Peyer's patch (tissue), 4 donors: ENCODE measurements at regions not wholly inside any gene's neighbourhood (a gene's known extent, or its start where the extent isn't known, plus 50 kb on each side); places are given as distances from the start of the nearest gene placed in this dataset.

ENCODE experiments used
- DNase-seq, 3 donors: peaks; one replicate each; pipeline ENCODE4 v3.0.0-alpha.2; 2017 to 2019
- H3K27ac ChIP-seq, 4 donors: fragments of 200-600 bp; sonication (generic); one replicate each; pipeline ENCODE4 v1.5.1; 2016 to 2019
- H3K27me3 ChIP-seq, 2 donors: fragments of 200-600 bp; sonication (generic); one replicate each; pipeline ENCODE4 v1.5.1; 2019
- H3K36me3 ChIP-seq, 3 donors: fragments of 200-600 bp; sonication (generic); one replicate each; pipeline ENCODE4 v1.5.1; 2016 to 2019
- H3K4me1 ChIP-seq, 4 donors: fragments of 200-600 bp; sonication (generic); one replicate each; pipeline ENCODE4 v1.5.1; 2016 to 2019
- H3K4me3 ChIP-seq, 4 donors: fragments of 200-600 bp; sonication (generic); 1 replicate in 3 of 4; 2 replicates in 1 of 4; pipeline ENCODE4 v1.5.1; 2016 to 2019; ENCODE audit warnings: mild to moderate bottlenecking in 1 of 4
- H3K9me3 ChIP-seq, 4 donors: fragments of 200-600 bp; sonication (generic); one replicate each; pipeline ENCODE4 v1.5.1; 2016 to 2019; ENCODE audit warnings: mild to moderate bottlenecking in 1 of 4
- CTCF ChIP-seq, 6 experiments: fragments of 450-650 bp in 4 of 6; fragments of 200-600 bp in 2 of 6; sonication (generic) in 1 of 6; IDR thresholded peaks; one replicate each; pipeline ENCODE4 v1.5.1; 2017 to 2019; ENCODE audit warnings: antibody characterized with exemption in 6 of 6, mild to moderate bottlenecking in 3 of 6, moderate library complexity in 1 of 6
- POLR2A ChIP-seq, 2 donors: fragments of 450-650 bp; IDR thresholded peaks; one replicate each; pipeline ENCODE4 v1.5.1; 2017; ENCODE audit warnings: antibody characterized with exemption in 2 of 2, mild to moderate bottlenecking in 2 of 2, moderate library complexity in 2 of 2

DNA sequence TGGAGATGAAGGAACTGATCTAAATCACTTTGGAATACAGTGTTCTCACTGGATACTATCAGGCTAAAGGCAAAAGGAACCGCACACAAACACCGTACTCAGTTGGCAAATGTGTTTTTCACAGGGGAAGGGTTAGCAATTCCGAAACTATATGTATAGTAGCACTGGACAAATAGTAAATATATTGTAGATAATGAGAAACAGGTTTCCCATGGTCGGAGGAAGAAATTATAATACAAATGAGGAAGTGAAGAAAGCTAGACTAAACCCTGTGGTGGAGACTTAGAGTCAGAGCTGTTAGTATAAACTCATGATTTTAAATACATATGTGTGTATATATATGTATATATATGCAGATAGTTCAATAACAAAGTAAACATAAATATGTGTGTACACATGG, 414.1 kb upstream of the SALL1 start:
- no peak for DNase-seq
- Histone ChIP-seq H3K4me3 (no peak overlapping the region), H3K36me3 (no peaks in the 10 kb centered on the region), H3K4me1 (no peaks in the 10 kb centered on the region), H3K27ac (no peak overlapping the region), H3K27me3 (no peaks in the 10 kb centered on the region), H3K9me3 (no peaks in the 10 kb centered on the region)
- TF ChIP-seq CTCF (IDR thresholded peaks at IDR 0.05) (no peak), POLR2A (IDR thresholded peaks at IDR 0.05) (no peak)

GRCh38 chr16:51562891-51563290, 411.8 kb upstream of the SALL1 start:
- no peaks in the 10 kb centered on the region for H3K36me3 ChIP-seq
- no peak overlapping the region for H3K4me3 ChIP-seq
- H3K27me3 ChIP-seq: no peaks in the 10 kb centered on the region
- no peaks in the 10 kb centered on the region for H3K9me3 ChIP-seq
- H3K4me1 ChIP-seq: no peaks in the 10 kb centered on the region
- TF ChIP-seq POLR2A (IDR thresholded peaks at IDR 0.05) (no peak), CTCF (IDR thresholded peaks at IDR 0.05) (no peak)
- H3K27ac ChIP-seq: no peak overlapping the region
- DNase-seq: no peak

- Histone ChIP-seq H3K9me3 (no peaks in the 10 kb centered on the region), H3K27me3 (no peaks in the 10 kb centered on the region), H3K27ac (no peak overlapping the region), H3K4me3 (no peak overlapping the region), H3K36me3 (no peaks in the 10 kb centered on the region), H3K4me1 (no peaks in the 10 kb centered on the region)
- DNase-seq: no peak
- TF ChIP-seq CTCF (IDR thresholded peaks at IDR 0.05) (no peak), POLR2A (IDR thresholded peaks at IDR 0.05) (no peak)
These were observed 408.8 kb upstream of the SALL1 start for GRCh38 chr16:51559901-51560300.

DNA sequence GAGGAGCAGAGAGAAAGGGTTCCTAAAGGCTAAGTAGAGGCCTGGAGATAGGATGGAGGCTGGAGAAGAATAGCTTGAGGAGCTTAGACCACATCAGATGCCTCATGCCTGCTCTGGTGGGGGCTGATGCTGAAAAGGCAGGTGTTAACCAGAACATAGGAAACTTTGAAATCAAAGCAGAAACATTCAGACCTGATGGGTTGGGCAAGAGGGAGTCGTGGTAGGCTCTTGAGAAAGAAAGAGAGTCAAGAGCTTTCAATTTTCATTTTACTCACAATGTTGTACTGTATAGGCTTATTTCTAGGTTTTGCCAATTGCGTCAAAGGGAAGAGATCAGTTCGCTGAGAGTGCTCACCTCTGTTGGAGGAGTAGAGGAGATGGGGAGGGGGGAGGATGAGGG, 406.6 kb upstream of the SALL1 start:
- Histone ChIP-seq H3K27ac (no peak overlapping the region), H3K4me3 (no peak overlapping the region), H3K36me3 (no peaks in the 10 kb centered on the region), H3K9me3 (no peaks in the 10 kb centered on the region), H3K4me1 (no peaks in the 10 kb centered on the region), H3K27me3 (no peaks in the 10 kb centered on the region)
- DNase-seq: no peak
- no peak for TF ChIP-seq CTCF (IDR thresholded peaks at IDR 0.05)
- no peak for TF ChIP-seq POLR2A (IDR thresholded peaks at IDR 0.05)

DNA sequence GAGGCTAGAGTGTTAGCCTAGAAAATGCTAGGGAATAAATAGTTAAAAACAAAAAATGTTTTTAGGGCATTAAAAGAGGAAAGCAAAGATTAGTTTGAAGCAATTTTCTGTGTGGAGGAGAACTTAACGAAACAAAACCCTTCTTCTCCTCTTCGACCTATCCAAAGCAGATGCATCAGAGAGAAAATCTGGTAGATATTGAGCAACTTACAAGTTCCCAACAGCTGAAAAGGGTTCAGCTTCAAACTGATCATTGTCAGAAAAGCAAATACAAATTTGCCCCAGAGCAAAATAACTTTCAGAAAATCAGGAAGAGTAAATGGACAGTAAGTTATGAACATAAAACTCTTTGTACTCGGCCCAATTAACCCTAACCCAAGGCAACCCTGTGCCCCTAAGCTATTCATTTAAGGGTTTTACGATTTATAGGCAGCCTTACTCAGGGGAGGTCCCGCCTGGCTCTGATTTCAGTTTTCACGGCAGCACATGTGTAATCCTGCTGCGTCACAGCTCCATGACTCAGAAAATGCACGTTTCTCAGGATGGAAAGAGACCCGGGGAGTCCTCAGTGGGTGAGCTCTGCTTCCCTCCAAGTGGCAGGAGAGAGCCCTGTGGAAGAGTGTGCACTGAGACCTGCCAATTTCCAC, 405.7 kb upstream of the SALL1 start:
- Histone ChIP-seq H3K36me3 (no peaks in the 10 kb centered on the region), H3K4me3 (no peak overlapping the region), H3K9me3 (no peaks in the 10 kb centered on the region), H3K27ac (no peak overlapping the region), H3K27me3 (no peaks in the 10 kb centered on the region), H3K4me1 (no peaks in the 10 kb centered on the region)
- no peak for TF ChIP-seq CTCF (IDR thresholded peaks at IDR 0.05)
- TF ChIP-seq POLR2A (IDR thresholded peaks at IDR 0.05): no peak
- no peak for DNase-seq

DNA sequence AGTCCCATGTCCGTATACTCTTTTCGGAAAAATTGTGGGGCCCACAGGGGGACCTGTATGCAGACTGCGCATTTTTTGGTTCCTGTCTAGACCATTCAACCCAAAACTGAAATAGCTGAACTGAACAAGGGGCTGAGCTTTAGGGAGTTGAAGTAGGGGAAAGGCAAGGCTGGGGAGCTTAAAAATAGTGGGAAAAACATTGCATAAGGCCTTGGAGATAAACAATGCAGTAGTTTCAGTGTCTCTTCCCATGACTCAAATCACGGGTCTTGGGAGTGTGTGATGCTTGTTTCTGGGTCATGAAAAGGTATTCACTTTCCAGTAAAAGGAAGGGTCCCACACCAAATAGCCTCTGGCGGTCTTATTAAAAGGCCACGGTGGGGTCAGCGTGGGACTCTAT, 402.8 kb upstream of the SALL1 start:
- Histone ChIP-seq H3K4me3 (no peak overlapping the region), H3K27me3 (no peaks in the 10 kb centered on the region), H3K27ac (no peak overlapping the region), H3K9me3 (no peaks in the 10 kb centered on the region), H3K4me1 (no peaks in the 10 kb centered on the region), H3K36me3 (no peaks in the 10 kb centered on the region)
- DNase-seq: no peak
- no peak for TF ChIP-seq POLR2A (IDR thresholded peaks at IDR 0.05)
- TF ChIP-seq CTCF (IDR thresholded peaks at IDR 0.05): no peak
